NOMO-1 (cell line): ENCODE measurements at regions not wholly inside any gene's neighbourhood (a gene's known extent, or its start where the extent isn't known, plus 50 kb on each side); places are given as distances from the start of the nearest gene placed in this dataset.
"Not testable (repeated sequence)": the region's sequence is repeated elsewhere in the genome, so short reads cannot be mapped to it uniquely, and the experiment has no call there.

Experiments used
- DNase-seq, 2 experiments: peaks; one replicate each; lab custom pipeline; 2025; ENCODE audit not compliant: unreplicated experiment in 2 of 2; lab: John Stamatoyannopoulos, UW

DNA sequence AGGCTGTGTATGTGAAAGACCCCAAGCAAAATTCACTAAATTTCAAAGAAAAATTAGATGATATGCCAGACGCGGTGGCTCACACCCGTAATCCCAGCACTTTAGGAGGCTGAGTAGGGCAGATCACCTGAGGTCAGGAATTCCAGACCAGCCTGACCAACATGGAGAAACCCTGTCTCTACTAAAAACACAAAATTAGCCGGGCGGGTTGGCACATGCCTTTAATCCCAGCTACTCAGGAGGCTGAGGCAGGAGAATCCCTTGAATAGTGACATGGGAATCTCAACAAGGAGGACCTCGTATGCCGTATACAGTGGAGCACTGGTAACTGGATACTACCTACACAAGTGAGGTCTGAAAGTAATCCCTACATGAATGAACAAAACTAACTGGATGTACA, 92.7 kb upstream of the JARID2 start:
- DNase-seq = no peak

DNA sequence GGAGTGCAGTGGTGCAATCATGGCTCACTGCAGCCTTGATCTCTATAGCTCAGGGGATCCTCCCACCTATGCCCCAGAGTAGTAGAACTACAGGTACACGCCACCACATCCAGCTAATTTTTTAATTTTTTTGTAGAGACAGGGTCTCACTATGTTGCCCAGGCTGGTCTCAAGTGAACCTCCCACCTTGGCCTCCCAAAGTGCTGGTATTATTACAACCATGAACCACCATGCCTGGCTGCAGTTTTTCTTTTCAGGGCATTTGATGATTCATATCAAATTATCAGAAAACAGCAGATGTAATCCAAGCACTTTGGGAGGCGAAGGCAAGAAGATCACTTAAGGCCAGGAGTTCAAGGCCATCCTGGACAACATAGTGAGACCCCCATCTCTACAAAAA, 88.4 kb upstream of the JARID2 start:
- no peak for DNase-seq

DNA sequence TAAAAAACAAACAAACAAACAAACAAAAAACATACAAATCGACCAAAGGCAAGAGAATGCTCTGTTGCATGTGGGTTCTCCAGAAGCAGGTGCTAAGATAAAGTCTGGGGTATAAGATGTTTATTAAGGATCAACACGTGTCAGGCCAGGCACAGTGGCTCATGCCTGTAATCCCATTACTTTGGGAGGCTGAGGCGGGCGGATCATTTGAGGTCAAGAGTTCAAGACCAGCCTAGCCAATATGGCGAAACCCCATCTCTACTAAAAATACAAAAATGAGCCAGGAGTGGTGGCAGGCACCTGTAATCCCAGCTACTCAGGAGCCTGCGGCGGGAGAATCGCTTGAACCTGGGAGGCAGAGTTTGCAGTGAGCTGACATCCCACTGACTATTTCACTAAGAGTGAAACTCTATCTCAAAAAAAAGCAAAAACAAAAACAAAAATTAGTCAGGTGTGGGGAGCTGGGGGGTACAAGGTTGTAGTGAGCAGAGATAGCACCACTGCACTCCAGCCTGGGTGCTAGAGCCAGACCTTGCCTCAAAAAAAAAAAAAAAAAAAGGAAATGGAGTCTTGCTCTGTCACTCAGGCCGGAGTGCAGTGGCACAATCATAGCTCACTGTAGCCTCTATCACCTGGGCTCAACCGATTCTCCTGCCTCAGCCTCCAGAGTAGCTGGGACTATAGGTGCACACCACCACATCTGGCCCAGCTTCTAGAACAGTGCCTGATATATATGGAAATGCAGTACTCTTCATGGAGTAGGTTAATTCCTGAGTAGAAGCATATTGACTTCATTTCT, 86.8 kb upstream of the JARID2 start:
- DNase-seq = no peak

DNA sequence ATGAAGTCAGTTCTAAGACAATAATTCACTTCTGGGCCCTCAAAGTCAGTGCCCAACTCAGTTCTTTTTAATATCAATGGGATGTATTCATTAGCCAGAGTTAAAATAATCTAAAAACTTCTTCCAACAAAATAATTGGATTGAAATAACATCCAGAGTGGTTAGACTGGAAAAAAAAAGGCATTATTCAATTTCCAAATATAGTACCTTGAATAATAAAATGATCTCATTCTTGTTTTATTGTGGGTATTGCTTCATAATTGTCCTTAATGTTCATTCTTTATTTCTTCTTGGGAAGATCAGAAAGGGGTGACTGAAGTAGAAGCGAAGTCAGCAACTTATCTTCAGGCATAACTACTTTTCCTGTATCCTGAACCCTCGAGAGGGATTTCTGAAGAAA, 85.1 kb upstream of the JARID2 start:
- no peak for DNase-seq

DNA sequence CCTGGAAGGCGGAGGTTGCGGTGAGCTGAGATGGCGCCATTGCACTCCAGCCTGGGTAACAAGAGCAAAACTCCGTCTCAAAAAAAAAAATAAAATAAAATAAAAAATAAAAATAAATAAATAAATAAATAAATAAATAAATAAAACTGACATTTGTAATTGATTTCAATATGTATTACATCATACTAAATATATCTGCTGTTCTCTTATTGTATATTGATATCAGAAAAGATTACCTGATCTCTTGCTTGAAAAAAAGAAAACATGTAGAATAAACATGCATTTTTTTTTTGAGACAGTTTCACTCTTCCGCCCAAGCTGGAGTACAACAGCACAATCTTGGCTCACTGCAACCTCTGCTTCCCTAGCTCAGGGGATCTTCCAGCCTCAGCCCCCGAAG, 81.0 kb upstream of the JARID2 start:
- DNase-seq = not testable (repeated sequence)

DNA sequence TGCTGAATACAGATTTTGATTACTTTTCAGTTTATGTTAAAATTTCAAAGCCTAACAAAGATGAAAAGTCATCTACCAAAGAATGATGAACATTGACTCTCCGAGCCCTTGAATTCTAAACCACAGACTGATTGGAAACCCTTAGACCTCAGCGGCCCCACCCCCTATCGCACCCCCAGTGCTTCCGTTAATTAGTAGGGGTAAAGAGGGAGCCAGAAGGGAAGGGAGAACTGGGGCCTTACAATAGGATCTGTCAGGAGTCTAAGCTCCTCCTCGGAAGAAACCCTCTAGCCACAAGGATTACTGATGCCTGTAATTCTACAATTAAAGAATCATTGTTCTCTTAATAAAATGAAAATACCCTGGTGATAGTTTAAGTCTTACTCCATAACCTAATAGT, 79.7 kb upstream of the JARID2 start:
- no peak for DNase-seq

DNA sequence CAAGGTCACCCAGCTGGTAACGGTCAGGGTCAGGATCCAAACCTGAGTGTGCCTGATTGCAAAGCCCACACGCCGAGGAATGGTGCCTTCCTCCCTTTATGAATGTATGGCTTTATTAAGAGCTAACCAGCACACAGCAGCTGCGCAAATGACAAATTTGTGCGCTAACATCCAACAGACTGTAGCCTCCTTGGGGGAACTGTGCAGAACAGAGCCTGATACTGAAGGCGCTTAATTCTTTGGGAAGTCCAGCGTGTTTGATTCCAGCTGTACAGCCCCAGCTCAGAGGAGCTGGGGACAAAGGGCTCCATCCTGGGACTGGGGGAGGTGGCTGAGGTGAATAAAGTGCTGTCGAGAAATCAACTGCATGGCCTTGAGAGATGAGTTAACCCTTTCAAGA, 75.7 kb upstream of the JARID2 start:
- DNase-seq = no peak

DNA sequence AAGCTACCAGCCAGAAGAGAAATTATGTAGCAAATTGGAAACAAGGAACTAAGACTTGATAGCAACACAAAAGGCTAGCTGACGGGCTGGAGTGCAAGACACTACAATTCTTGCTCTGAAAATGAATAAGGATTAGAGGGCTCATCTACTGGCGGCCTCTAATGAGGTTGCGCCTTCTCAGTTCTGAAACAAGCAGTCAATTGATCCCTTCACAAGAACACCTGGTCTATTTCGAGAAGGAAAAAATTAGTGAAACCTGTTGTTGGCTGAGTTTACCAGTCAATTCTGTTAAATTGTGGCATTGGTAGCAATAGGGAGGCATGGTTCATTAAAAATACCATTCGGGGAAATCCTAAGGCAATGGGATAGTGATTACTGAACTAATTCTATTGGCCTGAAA, 74.8 kb upstream of the JARID2 start:
- DNase-seq = peak; percentile 13 to 33

DNA sequence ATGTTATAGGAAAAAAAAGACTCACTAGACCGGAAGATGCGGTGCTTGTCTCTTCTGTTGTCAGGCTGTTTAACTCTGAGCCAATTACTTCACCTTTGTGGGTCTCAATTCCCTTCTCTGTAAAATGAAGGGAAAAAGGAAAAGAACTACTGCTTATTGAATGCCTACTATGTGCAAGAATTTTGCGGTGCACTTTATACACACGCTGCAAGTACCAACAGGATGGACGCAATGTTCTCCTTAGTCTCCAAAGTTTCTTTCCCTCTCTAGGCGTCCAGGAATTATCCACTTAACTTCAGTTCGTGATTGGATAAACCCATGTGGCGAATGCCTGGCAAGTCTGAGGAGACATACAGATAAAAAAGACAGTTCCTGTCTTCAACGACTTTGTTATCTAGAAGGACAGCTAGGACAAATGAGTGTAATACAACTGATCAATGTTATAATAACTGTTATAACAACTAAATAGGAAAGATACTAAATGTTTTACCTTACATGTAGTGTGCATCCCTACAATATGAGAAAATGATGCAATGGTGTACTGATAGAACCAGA, 69.0 kb upstream of the JARID2 start:
- no peak for DNase-seq

DNA sequence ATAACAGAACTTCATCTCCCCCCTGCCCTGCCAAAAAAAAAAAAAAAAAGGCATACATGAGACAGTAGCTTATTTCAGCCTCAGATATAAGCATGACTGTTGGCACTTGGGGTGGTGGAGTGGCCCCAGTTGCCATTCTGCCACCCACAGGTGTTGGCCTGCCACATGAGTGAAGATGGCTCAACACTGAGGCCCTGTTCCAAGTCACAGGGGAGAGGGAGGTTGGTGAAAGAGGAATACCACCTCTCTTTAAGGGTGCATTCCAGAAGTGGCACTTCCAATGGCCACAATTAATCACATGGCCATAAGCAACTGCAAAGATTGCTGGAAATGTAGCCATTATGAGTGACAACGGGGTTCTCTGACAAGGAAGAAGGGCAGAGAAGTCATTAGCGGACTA, 61.9 kb upstream of the JARID2 start:
- no peak for DNase-seq

DNA sequence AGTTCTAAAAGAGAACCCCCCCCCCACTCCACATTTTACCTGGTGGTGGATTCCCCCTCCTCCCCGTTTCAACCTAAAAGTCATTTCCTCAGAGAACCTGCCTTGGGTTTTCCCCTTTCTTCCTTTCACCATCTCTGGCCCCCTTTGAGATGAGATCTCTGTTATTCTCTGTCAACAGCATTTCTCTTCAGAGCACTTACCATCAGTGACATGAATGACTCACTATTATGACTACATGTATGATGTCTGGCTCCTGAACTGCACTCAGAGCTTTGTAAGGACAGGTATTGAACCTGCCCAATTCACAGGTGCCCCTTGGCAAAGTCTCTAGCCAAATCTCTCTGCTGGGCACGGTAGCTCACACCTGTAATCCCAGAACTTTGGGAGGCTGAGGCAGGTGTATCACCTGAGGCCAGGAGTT, 61.4 kb upstream of the JARID2 start:
- no peak for DNase-seq

DNA sequence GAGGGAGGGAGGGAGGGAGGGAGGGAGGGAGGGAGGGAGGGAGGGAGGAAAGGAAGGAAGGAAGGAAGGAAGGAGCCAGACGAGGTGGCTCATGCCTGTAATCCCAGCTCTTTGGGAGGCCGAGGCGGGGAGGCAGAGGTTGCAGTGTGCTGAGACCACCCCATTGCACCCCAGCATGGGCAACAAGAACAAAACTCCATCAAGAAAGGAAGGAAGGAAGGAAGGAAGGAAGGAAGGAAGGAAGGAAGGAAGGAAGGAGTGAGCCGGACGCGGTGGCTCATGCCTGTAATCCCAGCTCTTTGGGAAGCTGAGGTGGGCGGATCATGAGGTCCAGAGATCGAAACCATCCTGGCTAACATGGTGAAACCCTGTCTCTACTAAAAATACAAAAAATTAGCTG, 60.8 kb upstream of the JARID2 start:
- not testable (repeated sequence) for DNase-seq

DNA sequence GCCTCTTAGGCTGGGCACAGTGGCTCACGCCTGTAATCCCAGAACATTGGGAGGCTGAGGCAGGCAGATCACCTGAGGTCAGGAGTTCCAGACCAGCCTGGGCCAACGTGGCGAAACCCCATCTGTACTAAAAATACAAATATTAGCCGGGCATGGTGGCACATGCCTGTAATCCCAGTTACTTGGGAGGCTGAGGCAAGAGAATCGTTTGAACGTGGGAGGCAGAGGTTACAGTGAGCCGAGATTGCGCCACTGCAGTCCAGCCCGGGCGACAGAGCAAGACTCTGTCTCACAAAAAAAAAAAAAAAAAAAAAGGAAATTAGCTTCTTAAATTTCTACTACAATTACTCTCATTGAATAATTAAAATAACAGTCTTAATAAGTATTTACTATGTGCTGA, 52.4 kb upstream of the JARID2 start:
- not testable (repeated sequence) for DNase-seq

DNA sequence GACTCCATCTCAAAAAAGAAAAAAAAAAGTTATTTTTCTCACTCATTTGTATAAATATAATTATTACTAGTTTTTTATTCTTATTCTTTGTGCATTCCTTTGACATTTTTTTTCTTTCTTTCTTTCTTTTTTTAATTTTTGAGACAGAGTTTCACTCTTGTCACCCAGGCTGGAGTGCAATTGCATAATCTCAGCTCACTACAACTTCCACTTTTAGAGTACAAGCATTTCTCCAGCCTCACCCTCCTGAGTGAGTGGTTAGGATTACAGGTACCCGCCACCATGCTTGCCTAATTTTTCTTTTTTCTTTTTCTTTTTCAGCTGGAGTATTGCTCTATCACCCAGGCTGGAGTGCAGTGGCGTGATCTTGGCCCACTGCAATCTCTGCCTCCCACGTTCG, 51.4 kb upstream of the JARID2 start:
- DNase-seq = peak; percentile 67 to 79
